ENCODE measurements at regions not wholly inside any gene's neighbourhood (a gene's known extent, or its start where the extent isn't known, plus 50 kb on each side); places are given as distances from the start of the nearest gene placed in this dataset.

GRCh38 chr5:5678909-5679308 is 256.4 kb downstream of the ICE1 start:
- TF ChIP-seq REST (IDR thresholded peaks at IDR 0.05; ENCODE audit: insufficient replicate concordance, low read depth) (no peak), SPI1 (IDR thresholded peaks at IDR 0.05; ENCODE audit: borderline replicate concordance, low read depth) (no peak), CTCF (IDR thresholded peaks at IDR 0.05; ENCODE audit: insufficient read depth, low read length) (no peak), GABPA (IDR thresholded peaks at IDR 0.05; ENCODE audit: low read depth) (no peak), POLR2AphosphoS5 (IDR thresholded peaks at IDR 0.05; ENCODE audit: low read depth) (no peak)
- H3K27ac ChIP-seq (replicated peaks) = no peak overlapping the region
- no peak for DNase-seq (ENCODE audit: low read depth in 1 of 2, low spot score in 1 of 2)
- H3K27me3 ChIP-seq (ENCODE audit: insufficient read depth, poor library complexity, severe bottlenecking) = no peaks in the 10 kb centered on the region
- no peak overlapping the region for H3K4me3 ChIP-seq (replicated peaks; ENCODE audit: insufficient read depth, low read length)

GRCh38 chr5:5677738-5678137 is 255.3 kb downstream of the ICE1 start:
- TF ChIP-seq GABPA (IDR thresholded peaks at IDR 0.05; ENCODE audit: low read depth) = no peak
- DNase-seq (ENCODE audit: low read depth in 1 of 2, low spot score in 1 of 2) = no peak
- H3K27me3 ChIP-seq (ENCODE audit: insufficient read depth, poor library complexity, severe bottlenecking) = no peaks in the 10 kb centered on the region
- H3K4me3 ChIP-seq (replicated peaks; ENCODE audit: insufficient read depth, low read length) = no peak overlapping the region
- H3K27ac ChIP-seq (replicated peaks) = no peak overlapping the region

DNA sequence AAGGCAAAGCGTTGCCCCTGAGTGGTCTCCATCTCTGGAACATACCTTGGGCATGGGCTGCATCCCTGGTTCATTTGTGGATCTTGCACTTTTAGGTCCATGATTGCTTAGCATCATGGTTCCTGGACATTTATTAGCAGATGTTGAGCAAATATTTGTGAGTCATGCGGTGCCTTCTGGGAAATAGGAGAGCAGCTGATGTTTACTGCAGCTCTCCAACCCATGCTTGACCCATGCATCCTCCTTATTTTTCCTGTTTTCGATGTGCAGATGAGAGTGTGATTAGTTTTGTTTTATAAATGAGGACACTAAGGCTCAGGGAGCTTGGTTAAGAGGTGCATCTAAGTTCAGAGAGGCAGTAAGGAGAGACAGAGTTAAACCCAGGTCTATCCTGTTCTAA is 253.7 kb downstream of the ICE1 start:
- no peak for DNase-seq (ENCODE audit: low read depth in 1 of 2, low spot score in 1 of 2)
- TF ChIP-seq POLR2AphosphoS5 (IDR thresholded peaks at IDR 0.05; ENCODE audit: low read depth) (no peak), SPI1 (IDR thresholded peaks at IDR 0.05; ENCODE audit: borderline replicate concordance, low read depth) (no peak)
- H3K27me3 ChIP-seq (ENCODE audit: insufficient read depth, poor library complexity, severe bottlenecking) = no peaks in the 10 kb centered on the region
- H3K4me3 ChIP-seq (replicated peaks; ENCODE audit: insufficient read depth, low read length) = no peak overlapping the region
- no peak overlapping the region for H3K27ac ChIP-seq (replicated peaks)

- DNase-seq (ENCODE audit: low read depth in 1 of 2, low spot score in 1 of 2) = no peak
- H3K27me3 ChIP-seq (ENCODE audit: insufficient read depth, poor library complexity, severe bottlenecking) = no peaks in the 10 kb centered on the region
- TF ChIP-seq SPI1 (IDR thresholded peaks at IDR 0.05; ENCODE audit: borderline replicate concordance, low read depth) (no peak), CTCF (IDR thresholded peaks at IDR 0.05; ENCODE audit: insufficient read depth, low read length) (no peak)
- no peak overlapping the region for H3K27ac ChIP-seq (replicated peaks)
- no peak overlapping the region for H3K4me3 ChIP-seq (replicated peaks; ENCODE audit: insufficient read depth, low read length)
Measured at GRCh38 chr5:5675511-5675910, 253.0 kb downstream of the ICE1 start.

DNA sequence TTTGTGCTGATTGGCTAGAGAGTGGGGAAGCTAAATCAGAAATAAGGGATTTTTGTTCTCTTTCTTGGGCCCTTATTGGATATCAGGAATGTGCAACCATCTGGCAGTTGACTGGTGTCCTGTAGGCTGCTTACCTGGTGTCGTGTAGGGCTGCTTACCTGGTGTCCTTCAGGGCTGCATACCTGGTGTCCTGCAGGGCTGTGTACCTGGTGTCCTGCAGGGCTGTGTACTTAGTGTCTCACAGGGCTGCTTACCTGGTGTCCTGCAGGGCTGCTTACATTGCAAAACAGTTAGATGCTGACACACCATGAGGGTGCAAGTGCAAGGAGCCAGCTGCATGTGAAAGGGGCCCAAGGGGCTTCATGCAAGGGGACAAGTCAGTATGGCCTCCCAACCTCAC is 249.3 kb downstream of the ICE1 start:
- no peak overlapping the region for H3K27ac ChIP-seq (replicated peaks)
- H3K27me3 ChIP-seq (ENCODE audit: insufficient read depth, poor library complexity, severe bottlenecking) = no peaks in the 10 kb centered on the region
- H3K4me3 ChIP-seq (replicated peaks; ENCODE audit: insufficient read depth, low read length) = no peak overlapping the region
- TF ChIP-seq POLR2AphosphoS5 (IDR thresholded peaks at IDR 0.05; ENCODE audit: low read depth) (no peak), GABPA (IDR thresholded peaks at IDR 0.05; ENCODE audit: low read depth) (no peak), REST (IDR thresholded peaks at IDR 0.05; ENCODE audit: insufficient replicate concordance, low read depth) (no peak), CTCF (IDR thresholded peaks at IDR 0.05; ENCODE audit: insufficient read depth, low read length) (no peak), SPI1 (IDR thresholded peaks at IDR 0.05; ENCODE audit: borderline replicate concordance, low read depth) (no peak)
- DNase-seq (ENCODE audit: low read depth in 1 of 2, low spot score in 1 of 2) = no peak

Data from HL-60 (cell line).